Endothelial cell of umbilical vein (primary cell): ENCODE measurements at regions not wholly inside any gene's neighbourhood (a gene's known extent, or its start where the extent isn't known, plus 50 kb on each side); places are given as distances from the start of the nearest gene placed in this dataset.

Source experiments
- BruUV-seq: library from RNA; stranded (reverse); fragments of 400-500 nt; replicated peaks from 2 replicates; lab custom pipeline; 2021; lab: Mats Ljungman, UMichigan
- CTCF ChIA-PET: fragments of 300-600, 350-600 bp; sonication (Branson Sonifier 250); formaldehyde crosslinking; loops from one replicate; lab custom pipeline; 2021; ENCODE audit warnings: antibody characterized with exemption, inconsistent platforms; lab: Charles Lee
- POLR2A ChIA-PET: fragments of 300-600, 350-600 bp; sonication (Branson Sonifier 250); formaldehyde crosslinking; loops from one replicate; lab custom pipeline; 2021; ENCODE audit warnings: antibody characterized with exemption, inconsistent platforms; lab: Charles Lee
- DNase-seq: peaks from one replicate; pipeline ENCODE4 v3.0.0-alpha.2; 2011; ENCODE audit warnings: low read depth, low spot score
- FAIRE-seq: peaks from 2 replicates; lab custom pipeline; 2011; peaks lifted over from hg19 to GRCh38; lab: Jason Lieb, UNC
- H2AFZ ChIP-seq: 2 replicates; pipeline ENCODE4 v1.6.0; 2012; ENCODE audit warnings: low read depth, low read length, control low read depth, inconsistent platforms
- H3K27ac ChIP-seq: 2 replicates; pipeline ENCODE4 v1.5.1; 2011; ENCODE audit warnings: low read depth, mild to moderate bottlenecking, control low read depth, low read length, moderate library complexity; ENCODE audit not compliant: insufficient read depth
- H3K27me3 ChIP-seq, 2 experiments: 2 replicates each; pipeline versions ENCODE4 v1.6.0 to v1.6.1; 2011; ENCODE audit warnings: low read length in 2 of 2, mixed read lengths in 1 of 2; ENCODE audit not compliant: control insufficient read depth in 2 of 2, insufficient read depth in 2 of 2
- H3K36me3 ChIP-seq, 2 experiments: 2 replicates in 1 of 2; 3 replicates in 1 of 2; pipeline ENCODE4 v1.5.1; 2011; ENCODE audit warnings: low read length in 2 of 2, mild to moderate bottlenecking in 1 of 2, moderate library complexity in 1 of 2; ENCODE audit not compliant: control insufficient read depth in 2 of 2, insufficient read depth in 2 of 2; ENCODE audit errors: extremely low read depth in 1 of 2
- H3K4me1 ChIP-seq: 3 replicates; pipeline ENCODE4 v1.5.1; 2011; ENCODE audit warnings: mild to moderate bottlenecking, low read length; ENCODE audit not compliant: control insufficient read depth, insufficient read depth; ENCODE audit errors: extremely low read depth
- H3K4me2 ChIP-seq: 2 replicates; pipeline ENCODE4 v1.6.1; 2011; ENCODE audit warnings: low read length, control low read depth, mixed read lengths; ENCODE audit not compliant: insufficient read depth
- H3K4me3 ChIP-seq, 3 experiments: fragments of 200-600 bp in 1 of 3; sonication (generic), shearing (Covaris generic) in 1 of 3; replicated peaks in 1 of 3; 2 replicates each; pipeline ENCODE4 v1.5.1; 2011 to 2016; ENCODE audit warnings: control low read depth in 3 of 3, low read length in 3 of 3, mild to moderate bottlenecking in 2 of 3, inconsistent platforms in 1 of 3, low read depth in 1 of 3, moderate library complexity in 1 of 3; ENCODE audit not compliant: insufficient read depth in 1 of 3
- H3K79me2 ChIP-seq: 2 replicates; pipeline ENCODE4 v1.6.0; 2012; ENCODE audit warnings: low read length, inconsistent platforms; ENCODE audit not compliant: control insufficient read depth, insufficient read depth
- H3K9ac ChIP-seq: replicated peaks from 2 replicates; pipeline ENCODE3; 2011; ENCODE audit warnings: low read length, control low read depth; ENCODE audit not compliant: insufficient read depth; ENCODE audit errors: extremely low read depth
- H3K9me1 ChIP-seq: replicated peaks from 3 replicates; pipeline ENCODE4 v1.6.0; 2011; ENCODE audit warnings: mild to moderate bottlenecking, low read length; ENCODE audit not compliant: control insufficient read depth, insufficient read depth; ENCODE audit errors: extremely low read depth
- H3K9me3 ChIP-seq: replicated peaks from 2 replicates; pipeline ENCODE4 v1.5.1; 2012; ENCODE audit warnings: low read length, inconsistent platforms; ENCODE audit not compliant: control insufficient read depth, insufficient read depth
- H4K20me1 ChIP-seq: replicated peaks from 2 replicates; pipeline ENCODE3; 2011; ENCODE audit warnings: mild to moderate bottlenecking, low read length; ENCODE audit not compliant: control insufficient read depth, insufficient read depth; ENCODE audit errors: extremely low read depth
- CTCF ChIP-seq, 2 donors: IDR thresholded peaks; 1 replicate in 1 of 2; 2 replicates in 1 of 2; pipeline ENCODE4 v1.5.1; 2011; ENCODE audit warnings: low read length in 2 of 2, mild to moderate bottlenecking in 2 of 2, moderate library complexity in 2 of 2, control low read depth in 1 of 2, inconsistent platforms in 1 of 2, low read depth in 1 of 2; ENCODE audit not compliant: insufficient read depth in 1 of 2; ENCODE audit errors: extremely low read depth in 1 of 2
- EZH2 ChIP-seq: IDR thresholded peaks from 2 replicates; pipeline ENCODE4 v1.6.1; 2012; ENCODE audit warnings: borderline replicate concordance, low read depth, mild to moderate bottlenecking, moderate library complexity, low read length, inconsistent platforms; ENCODE audit not compliant: severe bottlenecking
- FOS ChIP-seq: IDR thresholded peaks from 2 replicates; pipeline ENCODE4 v1.6.1; 2011; ENCODE audit warnings: mild to moderate bottlenecking, low read length, moderate library complexity, borderline replicate concordance; ENCODE audit not compliant: insufficient read depth
- GATA2 ChIP-seq: IDR thresholded peaks from 2 replicates; pipeline ENCODE4 v1.7.0; 2011; ENCODE audit warnings: low read depth, mild to moderate bottlenecking, moderate library complexity, mixed read lengths, low read length; ENCODE audit not compliant: insufficient read length, insufficient read depth
- JUN ChIP-seq: IDR thresholded peaks from 2 replicates; pipeline ENCODE4 v1.6.1; 2011; ENCODE audit warnings: borderline replicate concordance, low read depth; ENCODE audit not compliant: insufficient read length, insufficient read depth
- MAX ChIP-seq: IDR thresholded peaks from 2 replicates; pipeline ENCODE4 v1.6.1; 2011; ENCODE audit not compliant: insufficient read depth, insufficient read length
- MYC ChIP-seq: IDR thresholded peaks from one replicate; pipeline ENCODE4 v1.6.1; 2011; ENCODE audit warnings: mild to moderate bottlenecking, low read depth, low read length
- POLR2A ChIP-seq: IDR thresholded peaks from 2 replicates; pipeline ENCODE4 v1.6.1; 2012; ENCODE audit warnings: low read depth, mild to moderate bottlenecking, control low read depth, low read length
- POLR2AphosphoS5 ChIP-seq: IDR thresholded peaks from 2 replicates; pipeline ENCODE4 v1.6.1; 2012; ENCODE audit warnings: low read depth, mild to moderate bottlenecking, control low read depth, low read length, moderate library complexity; ENCODE audit not compliant: insufficient read depth
- dilution Hi-C: fragments of 300-500 bp; cut with MboI; formaldehyde crosslinking; loops from one replicate; pipeline ENCODE4 v1.15.0; 2019; ENCODE audit warnings: low sequenced_read_pairs; ENCODE audit not compliant: extremely low pct_ligation_motif_present
- intact Hi-C: fragments of 100-400 bp; cut with micrococcal nuclease; formaldehyde crosslinking; loops from one replicate; pipeline ENCODE4 v1.10.0; 2022

- TF ChIP-seq MAX (no peak), POLR2AphosphoS5 (no peak), MYC (no peak), CTCF (IDR thresholded peaks at IDR 0.05; ENCODE audit: extremely low read depth in 1 of 2, insufficient read depth in 1 of 2, low read depth in 1 of 2, low read length in 2 of 2) (no peak), GATA2 (no peak), FOS (no peak), JUN (no peak), POLR2A (no peak), EZH2 (no peak)
- H3K4me3 ChIP-seq, result no peak overlapping the region
- ChIA-PET CTCF (no interaction called here), POLR2A (no interaction called here)
- FAIRE-seq, result no peak
- no peak overlapping the region for H3K27ac ChIP-seq
- no peak for DNase-seq
- BruUV-seq, result no TSS peak
- H3K79me2 ChIP-seq, result no peaks in the 10 kb centered on the region
- H4K20me1 ChIP-seq, result no peaks in the 10 kb centered on the region
- no peaks in the 10 kb centered on the region for H3K27me3 ChIP-seq
- H3K9me3 ChIP-seq, result no peaks in the 10 kb centered on the region
- no peaks in the 10 kb centered on the region for H3K36me3 ChIP-seq
- no peaks in the 10 kb centered on the region for H3K4me1 ChIP-seq
- H3K4me2 ChIP-seq, result no peak overlapping the region
- H3K9me1 ChIP-seq, result no peaks in the 10 kb centered on the region
- H3K9ac ChIP-seq, result no peak overlapping the region
- dilution Hi-C loops (no loop called here), intact Hi-C loops (no loop called here)
- no peak overlapping the region for H2AFZ ChIP-seq
Observed at GRCh38 chr2:84038866-84039265, 420.2 kb downstream of the SUCLG1 start.
